Embryonic facial prominence (tissue), 1 donor: ENCODE measurements at regions not wholly inside any gene's neighbourhood (a gene's known extent, or its start where the extent isn't known, plus 50 kb on each side); places are given as distances from the start of the nearest gene placed in this dataset.

Experiments
- DNase-seq: peaks from one replicate; pipeline ENCODE4 v3.0.0-alpha.2; 2016; ENCODE audit errors: extremely low spot score

- DNase-seq, result no peak
Measured at GRCh38 chr9:99582814-99583213, 238.9 kb upstream of the NR4A3 start.

- no peak for DNase-seq
Measured at GRCh38 chr9:99588299-99588698, 233.4 kb upstream of the NR4A3 start.

- DNase-seq, result no peak
Measured at GRCh38 chr9:99588747-99589146, 232.9 kb upstream of the NR4A3 start.

GRCh38 chr9:99590410-99590809, 231.3 kb upstream of the NR4A3 start:
- DNase-seq, result no peak

- no peak for DNase-seq
Measured at GRCh38 chr9:99590840-99591239, 230.8 kb upstream of the NR4A3 start.

- no peak for DNase-seq
Measured at GRCh38 chr9:99591770-99592169, 229.9 kb upstream of the NR4A3 start.

- DNase-seq, result no peak
Measured at GRCh38 chr9:99592834-99593574, 228.7 kb upstream of the NR4A3 start.

- DNase-seq, result no peak
Measured at GRCh38 chr9:99593610-99594009, 228.1 kb upstream of the NR4A3 start.

GRCh38 chr9:99594056-99594780, 227.5 kb upstream of the NR4A3 start:
- DNase-seq, result no peak

- no peak for DNase-seq
Measured at GRCh38 chr9:99595796-99596195, 225.9 kb upstream of the NR4A3 start.

- DNase-seq, result no peak
Measured at GRCh38 chr9:99601571-99602111, 220.0 kb upstream of the NR4A3 start.

- DNase-seq, result no peak
Measured at GRCh38 chr9:99602854-99603253, 218.8 kb upstream of the NR4A3 start.

- no peak for DNase-seq
Measured at GRCh38 chr9:99605016-99605743, 216.5 kb upstream of the NR4A3 start.

- DNase-seq, result no peak
Measured at GRCh38 chr9:99606296-99606695, 215.4 kb upstream of the NR4A3 start.

- no peak for DNase-seq
Measured at GRCh38 chr9:99606957-99607356, 214.7 kb upstream of the NR4A3 start.

- no peak for DNase-seq
Measured at GRCh38 chr9:99607842-99608448, 213.7 kb upstream of the NR4A3 start.

- no peak for DNase-seq
Measured at GRCh38 chr9:99614341-99614740, 207.3 kb upstream of the NR4A3 start.

GRCh38 chr9:99621040-99621439, 200.6 kb upstream of the NR4A3 start:
- no peak for DNase-seq

- DNase-seq, result no peak
Measured at GRCh38 chr9:99622679-99623078, 199.0 kb upstream of the NR4A3 start.

- DNase-seq, result no peak
Measured at GRCh38 chr9:99623780-99624364, 197.8 kb upstream of the NR4A3 start.

GRCh38 chr9:99624499-99625233, 197.0 kb upstream of the NR4A3 start:
- no peak for DNase-seq
